ENCODE measurements at regions not wholly inside any gene's neighbourhood (a gene's known extent, or its start where the extent isn't known, plus 50 kb on each side); places are given as distances from the start of the nearest gene placed in this dataset.

DNA sequence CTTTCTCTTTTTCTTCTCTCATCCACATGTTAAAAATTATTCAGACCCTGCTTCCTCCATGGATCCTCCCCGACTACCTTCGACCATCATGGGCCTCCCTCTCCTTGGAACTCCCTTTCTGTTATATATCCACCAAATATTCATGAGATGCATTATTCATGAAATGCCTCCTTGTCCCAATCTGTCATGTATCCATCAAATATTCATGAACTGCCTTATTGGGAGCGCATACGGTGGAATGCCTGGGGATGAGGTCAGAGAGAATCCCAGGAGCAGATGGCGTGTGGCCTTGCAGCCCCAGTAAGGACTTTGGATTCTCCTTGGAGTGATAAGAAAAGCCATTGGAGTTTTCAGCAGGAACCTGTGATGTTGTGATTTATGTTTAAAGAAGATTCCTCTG is 97.0 kb downstream of the NRN1 start:
- 94% methylated on average over 3 of the region's 5 CpGs for WGBS (ENCODE audit: insufficient coverage)
- Histone ChIP-seq H3K27me3 (replicated peaks in 2 of 5; ENCODE audit: control insufficient read depth in 4 of 5, insufficient read depth in 5 of 5, low read length in 4 of 5) (no peaks in the 10 kb centered on the region), H3K36me3 (ENCODE audit: control insufficient read depth in 4 of 4, insufficient read depth in 4 of 4, low read length in 3 of 4) (no peaks in the 10 kb centered on the region), H3K27ac (ENCODE audit: insufficient read depth in 1 of 2, low read depth in 1 of 2, low read length in 2 of 2, poor library complexity in 1 of 2, severe bottlenecking in 2 of 2) (no peak overlapping the region), H3K9me3 (ENCODE audit: control extremely low read depth in 1 of 5, control insufficient read depth in 4 of 5, insufficient read depth in 2 of 5, low read depth in 1 of 5, low read length in 4 of 5) (no peaks in the 10 kb centered on the region), H3K4me1 (ENCODE audit: control extremely low read depth in 1 of 4, control insufficient read depth in 4 of 4, insufficient read depth in 4 of 4, low read length in 3 of 4) (no peaks in the 10 kb centered on the region), H3K4me3 (ENCODE audit: control insufficient read depth in 1 of 7, extremely low read depth in 1 of 7, insufficient read depth in 4 of 7, low read depth in 2 of 7, low read length in 6 of 7) (no peak overlapping the region)
- ChIA-PET CTCF (no interaction called here), POLR2A (no interaction called here)
- DNase-seq = no peak

DNA sequence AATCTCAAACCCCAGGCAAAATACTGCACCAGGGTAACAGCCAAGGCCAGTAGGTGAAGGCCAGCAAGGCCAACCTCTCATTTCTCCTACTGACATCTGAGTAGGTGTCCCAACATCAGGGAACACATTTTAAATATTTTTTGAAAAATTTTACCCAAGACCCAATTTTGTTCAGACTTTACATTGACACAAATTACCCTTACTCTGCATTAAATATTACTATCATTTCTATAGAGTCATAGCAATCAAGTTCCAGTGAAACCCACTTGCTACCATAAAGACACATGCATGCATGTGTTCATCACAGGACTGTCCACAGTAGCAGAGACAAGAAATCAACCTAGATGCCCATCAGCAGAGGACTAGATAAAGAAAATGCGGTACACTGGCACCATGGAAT is 99.9 kb downstream of the NRN1 start:
- H3K36me3 ChIP-seq (ENCODE audit: control insufficient read depth in 4 of 4, insufficient read depth in 4 of 4, low read length in 3 of 4) = no peaks in the 10 kb centered on the region
- no peaks in the 10 kb centered on the region for H3K27me3 ChIP-seq (replicated peaks in 2 of 5; ENCODE audit: control insufficient read depth in 4 of 5, insufficient read depth in 5 of 5, low read length in 4 of 5)
- POLR2A ChIA-PET = no interaction called here
- DNase-seq = no peak
- H3K4me1 ChIP-seq (ENCODE audit: control extremely low read depth in 1 of 4, control insufficient read depth in 4 of 4, insufficient read depth in 4 of 4, low read length in 3 of 4) = no peaks in the 10 kb centered on the region
- no peaks in the 10 kb centered on the region for H3K9me3 ChIP-seq (ENCODE audit: control extremely low read depth in 1 of 5, control insufficient read depth in 4 of 5, insufficient read depth in 2 of 5, low read depth in 1 of 5, low read length in 4 of 5)
- H3K27ac ChIP-seq (ENCODE audit: insufficient read depth in 1 of 2, low read depth in 1 of 2, low read length in 2 of 2, poor library complexity in 1 of 2, severe bottlenecking in 2 of 2) = no peak overlapping the region
- CTCF ChIA-PET = no interaction called here
- H3K4me3 ChIP-seq (ENCODE audit: control insufficient read depth in 1 of 7, extremely low read depth in 1 of 7, insufficient read depth in 4 of 7, low read depth in 2 of 7, low read length in 6 of 7) = no peak overlapping the region
- WGBS (ENCODE audit: insufficient coverage) = 100% methylated on average over 1 of the region's 1 CpG

DNA sequence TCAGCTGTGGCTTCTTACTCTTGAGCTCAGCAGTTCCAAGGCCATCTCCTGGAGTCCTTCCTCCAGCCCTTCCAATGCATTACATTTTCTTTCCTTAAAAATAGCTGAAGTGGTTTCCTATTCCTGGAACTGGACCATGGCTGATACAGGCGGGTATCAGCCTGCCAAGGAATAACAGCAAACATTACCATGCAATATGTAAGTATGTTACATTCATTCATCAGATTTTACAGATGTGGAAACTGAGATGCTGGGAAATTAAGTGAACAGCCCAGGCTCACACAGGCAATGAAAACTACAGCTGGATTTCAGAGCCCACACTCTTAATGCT is 100.4 kb downstream of the NRN1 start:
- WGBS (ENCODE audit: insufficient coverage) = no CpG with 5 or more reads among the region's 1 CpG
- Histone ChIP-seq H3K9me3 (ENCODE audit: control extremely low read depth in 1 of 5, control insufficient read depth in 4 of 5, insufficient read depth in 2 of 5, low read depth in 1 of 5, low read length in 4 of 5) (no peaks in the 10 kb centered on the region), H3K27ac (ENCODE audit: insufficient read depth in 1 of 2, low read depth in 1 of 2, low read length in 2 of 2, poor library complexity in 1 of 2, severe bottlenecking in 2 of 2) (no peak overlapping the region), H3K36me3 (ENCODE audit: control insufficient read depth in 4 of 4, insufficient read depth in 4 of 4, low read length in 3 of 4) (no peaks in the 10 kb centered on the region), H3K27me3 (replicated peaks in 2 of 5; ENCODE audit: control insufficient read depth in 4 of 5, insufficient read depth in 5 of 5, low read length in 4 of 5) (no peaks in the 10 kb centered on the region), H3K4me3 (ENCODE audit: control insufficient read depth in 1 of 7, extremely low read depth in 1 of 7, insufficient read depth in 4 of 7, low read depth in 2 of 7, low read length in 6 of 7) (no peak overlapping the region), H3K4me1 (ENCODE audit: control extremely low read depth in 1 of 4, control insufficient read depth in 4 of 4, insufficient read depth in 4 of 4, low read length in 3 of 4) (no peaks in the 10 kb centered on the region)
- CTCF ChIA-PET = no interaction called here
- DNase-seq = no peak
- POLR2A ChIA-PET = no interaction called here

DNA sequence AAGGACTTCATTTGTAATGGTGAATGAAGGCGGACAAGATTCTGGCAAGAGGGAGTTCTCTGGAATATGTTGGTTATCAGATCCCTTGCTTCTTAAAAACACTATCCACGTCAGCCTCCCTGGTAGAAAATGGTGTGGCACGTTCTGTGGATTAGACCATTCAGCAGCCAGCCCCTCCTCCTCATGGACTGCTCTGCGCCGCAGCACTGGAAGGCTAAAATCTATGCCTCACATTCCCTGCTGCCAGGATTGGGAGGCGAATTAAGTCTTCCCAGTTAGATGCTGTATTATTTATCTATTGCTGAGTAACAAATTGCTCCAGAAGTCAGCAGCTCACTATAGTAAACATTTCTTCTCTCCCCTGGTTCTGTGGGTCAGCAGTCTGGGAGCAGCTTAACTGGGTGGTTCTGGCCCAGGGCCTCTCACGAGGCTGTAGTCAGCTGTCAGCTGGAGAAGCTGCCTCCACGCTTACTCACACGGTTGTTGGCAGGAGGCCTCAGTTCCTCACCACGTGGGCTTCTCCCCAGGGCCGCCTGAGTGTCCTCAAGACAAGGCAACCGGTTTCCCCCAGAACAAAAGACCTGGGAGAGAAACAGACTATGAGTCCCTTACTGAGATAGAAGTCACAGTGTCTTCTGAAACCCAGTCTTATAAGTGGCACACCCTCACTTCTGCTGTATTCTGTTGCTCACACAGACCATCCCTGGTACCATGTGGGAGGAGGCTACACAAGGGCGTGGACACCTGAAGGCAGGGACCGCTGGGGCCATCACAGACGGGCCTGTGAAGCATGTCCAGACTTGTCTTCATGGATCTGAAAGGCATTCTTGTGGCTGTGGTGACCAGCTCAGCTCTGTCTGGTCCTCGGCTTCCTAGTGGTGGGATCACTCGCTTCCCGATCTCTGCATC is 101.0 kb downstream of the NRN1 start:
- POLR2A ChIA-PET = no interaction called here
- CTCF ChIA-PET = no interaction called here
- H3K9me3 ChIP-seq (ENCODE audit: control extremely low read depth in 1 of 5, control insufficient read depth in 4 of 5, insufficient read depth in 2 of 5, low read depth in 1 of 5, low read length in 4 of 5) = no peaks in the 10 kb centered on the region
- H3K4me3 ChIP-seq (ENCODE audit: control insufficient read depth in 1 of 7, extremely low read depth in 1 of 7, insufficient read depth in 4 of 7, low read depth in 2 of 7, low read length in 6 of 7) = no peak overlapping the region
- no peaks in the 10 kb centered on the region for H3K27me3 ChIP-seq (replicated peaks in 2 of 5; ENCODE audit: control insufficient read depth in 4 of 5, insufficient read depth in 5 of 5, low read length in 4 of 5)
- no peaks in the 10 kb centered on the region for H3K36me3 ChIP-seq (ENCODE audit: control insufficient read depth in 4 of 4, insufficient read depth in 4 of 4, low read length in 3 of 4)
- H3K4me1 ChIP-seq (ENCODE audit: control extremely low read depth in 1 of 4, control insufficient read depth in 4 of 4, insufficient read depth in 4 of 4, low read length in 3 of 4) = no peaks in the 10 kb centered on the region
- H3K27ac ChIP-seq (ENCODE audit: insufficient read depth in 1 of 2, low read depth in 1 of 2, low read length in 2 of 2, poor library complexity in 1 of 2, severe bottlenecking in 2 of 2) = no peak overlapping the region
- WGBS (ENCODE audit: insufficient coverage) = 96% methylated on average over 14 of the region's 18 CpGs
- DNase-seq = no peak

- CTCF ChIA-PET = no interaction called here
- no peak overlapping the region for H3K4me3 ChIP-seq (ENCODE audit: control insufficient read depth in 1 of 7, extremely low read depth in 1 of 7, insufficient read depth in 4 of 7, low read depth in 2 of 7, low read length in 6 of 7)
- DNase-seq = peak in 1 of 3 donors; percentile 3
- no peak overlapping the region for H3K27ac ChIP-seq (ENCODE audit: insufficient read depth in 1 of 2, low read depth in 1 of 2, low read length in 2 of 2, poor library complexity in 1 of 2, severe bottlenecking in 2 of 2)
- H3K4me1 ChIP-seq (ENCODE audit: control extremely low read depth in 1 of 4, control insufficient read depth in 4 of 4, insufficient read depth in 4 of 4, low read length in 3 of 4) = no peaks in the 10 kb centered on the region
- POLR2A ChIA-PET = no interaction called here
- H3K9me3 ChIP-seq (ENCODE audit: control extremely low read depth in 1 of 5, control insufficient read depth in 4 of 5, insufficient read depth in 2 of 5, low read depth in 1 of 5, low read length in 4 of 5) = no peaks in the 10 kb centered on the region
- no peaks in the 10 kb centered on the region for H3K27me3 ChIP-seq (replicated peaks in 2 of 5; ENCODE audit: control insufficient read depth in 4 of 5, insufficient read depth in 5 of 5, low read length in 4 of 5)
- WGBS (ENCODE audit: insufficient coverage) = 91% methylated on average over 3 of the region's 4 CpGs
- no peaks in the 10 kb centered on the region for H3K36me3 ChIP-seq (ENCODE audit: control insufficient read depth in 4 of 4, insufficient read depth in 4 of 4, low read length in 3 of 4)
These were observed 102.2 kb downstream of the NRN1 start for GRCh38 chr6:5904532-5904931.

DNA sequence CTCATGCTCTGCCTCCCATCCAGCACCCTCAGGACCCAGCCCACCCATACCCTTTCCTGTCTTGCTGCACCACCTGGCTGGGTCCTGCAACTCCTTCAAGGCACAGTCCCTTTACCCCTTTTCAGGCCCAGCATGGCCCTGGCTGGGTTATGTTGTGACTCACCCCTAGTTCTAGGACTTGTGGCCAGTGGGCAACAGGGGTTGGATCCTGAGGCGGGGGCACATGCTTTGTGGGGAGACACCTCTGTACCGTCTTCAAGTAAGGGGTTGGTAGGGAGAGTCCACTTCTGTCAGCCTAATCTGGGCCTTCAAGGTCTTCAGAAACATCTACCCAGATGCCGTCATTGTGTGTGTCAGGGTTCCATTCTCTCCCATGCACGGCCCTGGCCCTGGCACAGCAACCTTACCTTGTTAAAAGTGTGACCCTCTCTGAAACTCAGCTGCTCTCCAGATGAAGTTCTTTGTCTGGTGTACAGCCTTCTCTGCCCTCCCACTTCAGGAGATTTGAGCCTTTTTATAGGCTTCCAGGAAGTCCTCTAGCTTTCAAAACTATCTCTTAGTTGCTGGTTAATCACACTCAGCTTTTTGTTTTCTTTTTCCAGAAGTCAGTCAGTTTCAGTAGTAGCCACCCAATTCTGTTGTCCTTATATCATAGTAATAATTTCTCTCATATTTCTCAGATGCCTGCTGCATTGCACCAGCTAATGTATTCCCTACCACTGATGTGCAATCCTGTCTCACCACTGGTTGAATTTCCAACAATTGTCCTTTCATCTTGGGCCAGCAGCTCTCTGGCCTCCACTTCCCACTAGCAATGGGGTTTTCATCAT is 107.3 kb downstream of the NRN1 start:
- H3K9me3 ChIP-seq (ENCODE audit: control extremely low read depth in 1 of 5, control insufficient read depth in 4 of 5, insufficient read depth in 2 of 5, low read depth in 1 of 5, low read length in 4 of 5) = no peaks in the 10 kb centered on the region
- no peaks in the 10 kb centered on the region for H3K4me1 ChIP-seq (ENCODE audit: control extremely low read depth in 1 of 4, control insufficient read depth in 4 of 4, insufficient read depth in 4 of 4, low read length in 3 of 4)
- no peak for DNase-seq
- no peaks in the 10 kb centered on the region for H3K27me3 ChIP-seq (replicated peaks in 2 of 5; ENCODE audit: control insufficient read depth in 4 of 5, insufficient read depth in 5 of 5, low read length in 4 of 5)
- whole genome bisulfite sequencing (ENCODE audit: insufficient coverage) = 92% methylated on average over 4 of the region's 4 CpGs
- H3K27ac ChIP-seq (ENCODE audit: insufficient read depth in 1 of 2, low read depth in 1 of 2, low read length in 2 of 2, poor library complexity in 1 of 2, severe bottlenecking in 2 of 2) = no peak overlapping the region
- CTCF ChIA-PET = no interaction called here
- no peaks in the 10 kb centered on the region for H3K36me3 ChIP-seq (ENCODE audit: control insufficient read depth in 4 of 4, insufficient read depth in 4 of 4, low read length in 3 of 4)
- no peak overlapping the region for H3K4me3 ChIP-seq (ENCODE audit: control insufficient read depth in 1 of 7, extremely low read depth in 1 of 7, insufficient read depth in 4 of 7, low read depth in 2 of 7, low read length in 6 of 7)
- POLR2A ChIA-PET = no interaction called here

- WGBS (ENCODE audit: insufficient coverage) = 98% methylated on average over 8 of the region's 8 CpGs
- ChIA-PET POLR2A (no interaction called here), CTCF (no interaction called here)
- Histone ChIP-seq H3K27ac (ENCODE audit: insufficient read depth in 1 of 2, low read depth in 1 of 2, low read length in 2 of 2, poor library complexity in 1 of 2, severe bottlenecking in 2 of 2) (no peak overlapping the region), H3K27me3 (replicated peaks in 2 of 5; ENCODE audit: control insufficient read depth in 4 of 5, insufficient read depth in 5 of 5, low read length in 4 of 5) (no peaks in the 10 kb centered on the region), H3K4me3 (ENCODE audit: control insufficient read depth in 1 of 7, extremely low read depth in 1 of 7, insufficient read depth in 4 of 7, low read depth in 2 of 7, low read length in 6 of 7) (no peak overlapping the region), H3K9me3 (ENCODE audit: control extremely low read depth in 1 of 5, control insufficient read depth in 4 of 5, insufficient read depth in 2 of 5, low read depth in 1 of 5, low read length in 4 of 5) (no peaks in the 10 kb centered on the region), H3K4me1 (ENCODE audit: control extremely low read depth in 1 of 4, control insufficient read depth in 4 of 4, insufficient read depth in 4 of 4, low read length in 3 of 4) (no peaks in the 10 kb centered on the region), H3K36me3 (ENCODE audit: control insufficient read depth in 4 of 4, insufficient read depth in 4 of 4, low read length in 3 of 4) (no peaks in the 10 kb centered on the region)
- no peak for DNase-seq
These were observed 108.2 kb downstream of the NRN1 start for GRCh38 chr6:5898563-5898962.

Measured in common myeloid progenitor, CD34-positive (primary cell).